Hypothalamus (tissue), 51 donors: ENCODE measurements at regions not wholly inside any gene's neighbourhood (a gene's known extent, or its start where the extent isn't known, plus 50 kb on each side); places are given as distances from the start of the nearest gene placed in this dataset.
"Not testable (repeated sequence)": the region's sequence is repeated elsewhere in the genome, so short reads cannot be mapped to it uniquely, and the experiment has no call there.

Source experiments
- DNase-seq, 51 donors: peaks; one replicate each; lab custom pipeline; 2025; lab: John Stamatoyannopoulos, UW

DNA sequence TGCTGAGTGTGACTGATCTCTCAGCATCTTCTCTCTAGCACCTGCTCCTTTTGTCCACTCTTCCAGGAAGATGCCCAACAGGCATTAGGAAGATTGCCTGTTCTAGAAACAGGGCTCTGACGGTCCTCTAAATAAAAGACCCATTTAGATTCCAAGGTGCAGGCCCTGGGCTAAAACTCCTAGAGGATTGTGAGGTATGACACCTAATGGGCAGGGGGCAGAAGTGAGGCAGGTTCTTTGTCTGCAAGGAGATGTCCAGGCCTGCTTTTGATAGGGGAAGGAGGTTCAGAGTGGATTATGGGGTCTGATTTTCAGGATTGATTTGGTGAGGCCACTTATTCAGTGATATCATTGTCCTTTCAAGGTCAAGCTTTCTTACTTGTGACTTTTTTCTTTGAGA lies 140.8 kb upstream of the TRPC7 start:
- DNase-seq, result no peak

DNA sequence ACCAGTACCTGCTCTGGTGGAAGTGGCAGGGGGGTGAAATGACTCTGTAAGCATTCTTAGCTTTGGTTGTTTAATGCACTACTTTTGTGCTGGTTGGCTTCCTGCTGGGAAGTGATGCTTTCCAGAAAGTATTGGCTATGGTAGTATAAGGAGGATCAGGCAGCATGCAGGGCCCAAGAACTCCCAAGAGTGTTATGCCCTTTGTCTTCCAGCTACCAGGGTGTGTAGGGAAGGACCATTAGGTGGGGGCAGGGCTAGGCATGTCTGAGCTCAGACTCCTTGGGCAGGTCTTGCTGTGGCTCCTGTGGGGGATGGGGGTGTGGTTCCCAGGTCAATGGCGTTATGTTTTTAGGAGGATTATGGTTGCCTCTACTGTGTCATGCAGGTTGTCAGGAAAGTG lies 135.8 kb upstream of the TRPC7 start:
- DNase-seq, result no peak

DNA sequence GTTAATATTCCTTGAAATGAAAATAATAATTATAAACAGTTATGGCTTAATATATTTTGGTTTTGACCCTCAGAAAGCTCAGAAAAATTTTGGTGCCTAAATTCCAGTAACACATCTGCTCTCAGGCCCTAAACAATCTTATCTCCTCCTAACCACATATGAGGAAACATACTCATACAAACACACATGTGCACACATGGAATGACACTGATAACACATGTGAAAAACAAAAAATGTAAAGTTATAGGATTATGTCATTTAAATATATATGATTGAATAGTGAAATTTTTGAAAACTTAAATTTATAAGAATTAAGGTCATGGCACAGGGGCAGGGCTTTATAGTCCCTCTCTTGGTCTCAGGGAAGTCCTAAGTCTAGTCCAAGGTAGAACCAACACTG lies 127.2 kb upstream of the TRPC7 start:
- no peak for DNase-seq

DNA sequence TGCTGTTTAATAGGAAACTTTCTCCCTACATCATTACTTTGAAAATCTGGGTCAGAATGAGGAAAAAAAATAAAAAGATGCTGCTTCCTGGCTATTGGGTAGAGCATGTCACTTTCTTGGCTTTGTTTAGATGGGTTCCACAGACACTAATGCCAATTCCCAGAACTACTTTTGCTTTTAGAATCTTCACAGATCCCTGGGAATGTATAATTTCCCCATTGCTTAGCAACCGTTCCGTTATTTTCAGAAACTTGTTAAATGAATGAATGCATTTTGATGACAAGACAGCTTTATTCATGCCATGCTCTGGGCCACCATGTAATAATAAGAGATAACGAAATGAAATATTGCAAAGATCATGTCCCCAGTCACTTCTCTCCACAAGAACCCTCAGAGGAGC lies 126.5 kb upstream of the TRPC7 start:
- DNase-seq, result no peak

DNA sequence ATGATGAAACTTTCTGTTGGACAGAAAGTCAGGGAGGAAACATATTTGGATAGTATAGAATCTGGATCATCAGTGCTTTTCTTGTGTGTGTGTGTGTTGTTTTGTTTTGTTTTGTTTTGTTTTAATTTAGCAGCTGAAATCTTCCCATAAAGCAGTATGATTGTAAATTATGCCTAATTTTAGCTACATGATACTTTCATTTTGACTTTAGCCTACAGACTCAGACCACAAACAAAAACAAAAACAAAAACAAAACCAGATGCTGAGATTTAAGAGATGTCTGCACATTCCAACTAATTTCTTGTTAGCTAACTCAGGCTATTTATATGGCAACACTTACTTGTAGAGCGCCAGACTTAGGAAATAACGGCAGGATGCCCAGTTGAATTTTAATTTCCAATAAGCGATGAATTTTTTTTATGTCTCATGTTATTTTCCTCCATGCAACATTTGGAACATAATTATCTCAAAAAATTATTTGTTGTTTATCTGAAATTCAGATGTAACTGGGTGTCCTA lies 119.5 kb upstream of the TRPC7 start:
- DNase-seq, result no peak

DNA sequence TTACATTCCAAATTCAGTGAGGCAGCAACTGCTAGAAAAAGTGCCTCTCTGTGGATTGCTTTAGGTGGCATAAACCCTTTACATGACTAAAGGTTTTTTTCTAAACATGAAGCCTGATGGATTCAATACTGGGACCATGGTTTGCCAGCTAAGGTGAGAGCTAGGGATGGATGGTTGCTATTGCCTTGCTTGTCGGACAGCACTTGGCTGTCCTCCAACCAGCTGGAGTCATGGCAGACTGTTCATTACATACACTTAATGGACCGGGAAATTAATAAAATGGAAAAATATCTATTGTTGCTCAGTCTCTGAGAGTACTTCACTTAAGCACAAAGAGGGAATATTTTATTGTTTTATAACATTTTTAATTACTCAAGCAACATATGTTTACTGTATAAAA lies 116.9 kb upstream of the TRPC7 start:
- DNase-seq, result no peak

DNA sequence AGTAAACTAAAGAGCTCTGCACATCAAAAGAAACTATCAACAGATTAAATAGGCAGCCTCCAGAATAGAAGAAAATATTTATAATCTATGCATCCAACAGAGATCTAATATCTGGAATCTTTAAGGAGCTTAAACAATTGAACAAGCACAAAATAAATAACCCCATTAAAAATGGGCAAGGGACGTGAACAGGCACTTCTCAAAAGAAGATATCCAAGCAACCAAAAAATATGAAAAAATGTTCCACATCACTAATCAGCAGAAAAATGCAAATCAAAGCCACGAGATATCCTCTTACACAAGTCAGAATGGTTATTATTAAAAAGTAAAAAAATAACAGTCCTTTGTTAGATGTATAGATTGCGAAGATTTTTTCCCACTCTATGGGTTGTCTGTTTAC lies 109.1 kb upstream of the TRPC7 start:
- no peak for DNase-seq

DNA sequence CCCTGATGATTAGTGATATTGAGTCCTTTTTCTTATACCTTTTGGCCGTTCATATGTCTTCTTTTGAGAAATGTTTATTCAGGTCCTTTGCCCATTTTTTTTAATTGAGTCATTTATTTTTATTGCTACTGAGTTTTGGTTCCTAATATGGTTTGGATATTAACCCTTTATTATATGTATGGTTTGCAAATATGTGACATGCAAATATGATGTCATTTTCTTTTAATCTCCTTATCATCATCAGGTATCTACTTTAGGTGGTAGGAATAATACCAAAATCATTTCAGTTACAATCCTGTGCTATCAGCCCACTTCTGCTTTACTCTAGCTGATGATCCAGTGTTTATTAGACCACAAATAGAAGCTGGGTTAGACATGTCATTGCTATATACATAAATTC lies 102.3 kb upstream of the TRPC7 start:
- DNase-seq, result no peak

DNA sequence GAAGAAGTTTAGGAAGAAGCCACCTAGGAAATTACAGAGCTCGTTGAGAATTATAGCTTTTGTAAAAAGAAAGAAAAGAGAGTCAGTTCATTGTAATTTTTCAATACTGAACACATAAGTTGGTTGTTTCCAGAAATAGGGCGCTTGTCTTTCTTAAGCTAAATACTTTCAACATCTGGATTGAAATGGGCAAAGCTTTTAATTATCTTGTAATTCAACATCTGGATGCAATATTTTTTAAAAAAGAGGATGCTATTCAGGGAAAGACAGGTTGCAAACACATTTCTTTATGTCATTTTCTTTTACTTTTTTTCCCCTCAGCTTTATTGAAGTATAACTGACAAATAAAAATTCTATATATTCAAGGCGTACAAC lies 100.7 kb upstream of the TRPC7 start:
- no peak for DNase-seq

DNA sequence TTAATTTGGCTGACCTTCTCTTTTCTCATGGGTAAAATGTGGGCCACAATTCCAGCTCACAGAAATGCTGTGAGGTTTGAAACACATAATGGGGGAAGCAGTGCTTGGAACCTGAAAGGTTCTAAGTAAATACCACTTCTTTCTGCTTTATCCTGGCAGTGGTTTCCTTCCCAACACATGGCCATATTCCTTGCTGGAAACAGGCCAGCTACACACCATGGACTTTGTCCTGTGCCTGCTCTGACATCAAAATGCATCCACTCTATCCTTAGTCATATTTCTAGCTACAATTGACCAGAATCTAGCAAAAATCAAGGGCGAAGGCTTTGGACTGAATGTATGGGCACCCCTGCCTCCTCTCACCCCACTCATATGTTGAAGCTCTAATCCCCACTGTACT lies 93.1 kb upstream of the TRPC7 start:
- DNase-seq, result no peak

DNA sequence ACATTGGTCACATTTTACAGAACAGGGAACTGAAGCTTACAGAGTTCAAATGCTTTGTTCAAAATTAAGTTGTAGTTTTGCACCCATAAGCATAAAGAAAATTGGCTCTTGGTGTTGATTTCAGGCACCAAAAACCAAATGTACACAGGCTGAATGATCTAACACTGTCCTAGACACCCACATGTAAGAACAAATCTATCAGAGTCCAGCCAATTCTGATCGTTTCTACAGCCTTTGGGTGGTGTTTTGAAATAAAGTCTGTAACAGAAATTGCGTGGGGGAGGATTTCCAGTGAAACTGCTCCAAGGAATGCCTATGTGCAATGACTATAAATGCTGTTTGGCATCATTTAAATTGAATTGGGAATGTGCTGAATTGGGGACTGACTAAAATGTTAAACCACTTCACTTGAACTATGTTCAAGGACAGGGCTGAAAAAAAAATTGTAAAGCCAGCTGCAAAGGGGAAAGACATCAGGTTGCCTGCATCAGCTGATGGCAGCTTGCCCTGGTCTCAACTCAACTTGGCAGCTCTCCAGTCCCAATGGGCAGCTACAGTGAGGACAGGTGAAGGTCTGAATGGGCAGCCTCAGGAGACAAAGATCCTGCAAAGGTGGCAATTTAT lies 92.2 kb upstream of the TRPC7 start:
- DNase-seq, result peak in 32 of 51 donors; percentile 1 to 56 (median 22)

DNA sequence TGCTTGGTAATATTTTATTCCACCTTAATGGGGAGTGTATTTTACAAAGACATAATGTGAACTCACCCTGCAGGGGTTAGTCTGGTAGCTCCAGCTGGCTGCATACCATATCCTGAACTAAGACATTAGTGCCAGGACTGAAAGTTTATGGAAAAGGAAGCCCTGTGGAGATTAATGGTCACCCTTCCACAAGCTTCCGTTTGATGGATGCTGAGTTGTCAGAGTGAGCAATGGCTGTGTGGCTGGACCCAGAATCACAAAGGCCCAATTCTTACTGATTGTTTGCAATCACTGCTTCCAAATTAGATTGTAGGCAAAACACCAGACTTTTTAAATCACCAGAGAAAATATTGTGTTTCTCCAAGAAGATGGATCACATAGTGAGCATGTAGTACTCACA lies 90.1 kb upstream of the TRPC7 start:
- DNase-seq, result no peak

DNA sequence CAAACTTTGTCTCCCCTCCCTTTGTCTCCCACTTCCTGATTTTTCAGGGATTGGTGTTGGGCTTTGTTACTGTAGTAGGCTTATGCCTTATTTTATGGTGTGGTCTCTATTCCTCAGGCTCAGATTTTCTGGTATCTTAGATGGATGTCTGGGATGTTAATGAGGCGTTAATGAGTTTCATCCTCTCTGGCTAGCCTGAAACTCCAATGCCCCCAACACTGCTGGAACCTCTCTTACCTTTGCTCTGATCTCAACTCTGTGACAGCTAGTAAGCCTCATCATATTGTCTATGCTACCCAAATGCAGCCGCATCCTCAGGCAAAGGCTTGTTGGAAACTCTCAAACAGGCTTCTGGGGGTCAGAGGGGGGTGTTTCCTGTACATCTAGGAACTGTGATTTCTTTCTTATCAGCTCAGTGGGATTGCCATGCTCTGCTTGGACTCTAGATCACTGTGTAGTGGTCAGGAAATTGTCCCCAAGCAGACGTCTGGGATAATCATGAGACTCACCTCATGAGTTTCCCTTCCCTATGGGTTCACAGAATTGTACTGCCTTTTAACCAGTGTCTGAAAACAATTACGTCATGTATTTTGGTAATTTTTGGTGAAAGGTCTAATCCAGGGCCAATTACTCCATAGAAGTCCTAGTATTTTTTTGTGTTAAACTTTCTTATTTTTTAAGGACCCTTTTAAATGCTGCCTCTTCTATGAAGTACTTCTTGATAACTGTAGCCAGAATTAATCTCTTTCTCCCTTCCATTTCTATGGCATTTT lies 88.8 kb upstream of the TRPC7 start:
- no peak for DNase-seq

DNA sequence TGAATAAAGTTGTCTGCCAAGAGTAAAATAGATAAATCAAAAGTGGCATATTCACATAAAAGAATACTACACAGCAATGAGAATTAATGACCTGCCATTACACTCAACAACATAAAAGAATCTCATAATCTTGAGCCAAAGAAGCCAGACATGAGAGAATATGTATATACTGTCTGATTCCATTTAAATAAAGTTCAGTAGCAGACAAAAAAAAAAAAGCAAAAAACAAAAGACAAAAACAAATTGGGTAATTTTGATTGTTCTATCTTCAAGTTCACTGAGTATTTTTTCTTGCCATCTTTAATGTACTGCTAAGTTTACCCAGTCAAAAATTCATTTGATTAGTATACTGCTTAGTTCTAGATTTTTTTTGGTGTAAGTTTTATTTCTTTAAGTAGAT lies 87.9 kb upstream of the TRPC7 start:
- DNase-seq, result no peak

DNA sequence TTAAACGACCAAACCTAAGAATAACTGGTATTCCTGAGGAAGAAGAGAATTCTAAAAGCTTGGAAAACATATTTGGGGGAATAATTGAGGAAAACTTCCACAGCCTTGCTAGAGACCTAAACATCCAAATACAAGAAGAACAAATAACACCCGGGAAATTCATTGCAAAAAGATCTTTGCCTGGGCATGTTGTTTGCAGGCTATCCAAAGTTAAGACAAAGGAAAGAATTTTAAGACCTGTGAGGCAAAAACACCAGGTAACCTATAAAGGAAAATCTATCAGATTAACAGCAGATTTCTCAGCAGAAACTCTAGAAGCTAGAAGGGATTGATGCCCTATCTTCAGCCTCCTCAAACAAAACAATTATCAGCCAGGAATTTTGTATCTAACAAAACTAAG lies 82.2 kb upstream of the TRPC7 start:
- DNase-seq, result not testable (repeated sequence)

DNA sequence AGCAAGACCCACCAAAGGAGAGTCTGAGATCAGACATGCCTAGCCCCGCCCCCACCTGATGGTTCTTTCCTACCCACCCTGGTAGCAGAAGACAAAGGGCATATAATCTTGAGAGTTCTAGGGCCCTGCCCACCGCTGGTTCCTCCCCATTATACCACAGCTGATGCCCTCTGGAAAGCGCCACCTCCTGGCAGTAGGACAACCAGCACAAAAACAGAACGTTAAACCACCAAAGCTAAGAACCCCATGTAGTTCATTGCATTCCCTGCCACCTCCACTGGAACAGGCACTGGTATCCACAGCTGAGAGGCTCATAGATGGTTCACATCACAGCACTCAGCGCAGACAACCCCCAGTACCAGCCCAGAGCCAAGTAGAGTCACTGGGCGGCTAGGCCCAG lies 81.2 kb upstream of the TRPC7 start:
- DNase-seq, result no peak

DNA sequence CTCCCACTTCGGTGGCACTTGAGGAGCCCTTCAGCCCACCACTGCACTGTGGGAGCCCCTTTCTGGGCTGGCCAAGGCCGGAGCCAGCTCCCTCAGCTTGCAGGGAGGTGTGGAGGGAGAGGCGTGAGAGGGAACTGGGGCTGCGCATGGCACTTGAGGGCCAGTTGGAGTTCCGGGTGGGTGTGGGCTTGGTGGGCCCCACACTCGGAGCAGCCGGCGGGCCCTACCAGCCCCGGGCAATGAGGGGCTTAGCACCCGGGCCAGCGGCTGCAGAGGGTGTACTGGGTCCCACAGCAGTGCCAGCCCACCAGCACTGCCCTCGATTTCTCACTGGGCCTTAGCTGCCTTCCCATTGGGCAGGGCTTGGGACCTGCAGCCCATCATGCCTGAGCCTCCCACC lies 78.8 kb upstream of the TRPC7 start:
- DNase-seq, result not testable (repeated sequence)

DNA sequence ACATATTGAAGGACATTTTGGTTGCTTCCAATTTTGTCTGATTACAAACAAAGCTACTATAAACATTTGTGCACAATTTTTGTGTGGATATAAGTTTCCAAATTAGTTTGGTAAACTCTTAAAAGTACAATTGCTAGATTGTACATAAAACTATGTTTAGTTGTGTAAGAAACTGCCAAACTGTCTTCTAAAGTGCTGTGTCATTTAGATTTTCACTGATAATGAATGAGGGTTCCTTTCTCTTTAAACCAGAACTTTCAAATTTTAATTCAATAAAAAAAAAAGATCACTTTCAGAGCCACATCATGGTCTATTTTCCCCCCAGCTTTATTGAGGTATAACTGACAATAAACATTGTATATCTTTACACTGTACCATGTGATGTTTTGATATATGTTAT lies 74.0 kb upstream of the TRPC7 start:
- DNase-seq, result no peak

DNA sequence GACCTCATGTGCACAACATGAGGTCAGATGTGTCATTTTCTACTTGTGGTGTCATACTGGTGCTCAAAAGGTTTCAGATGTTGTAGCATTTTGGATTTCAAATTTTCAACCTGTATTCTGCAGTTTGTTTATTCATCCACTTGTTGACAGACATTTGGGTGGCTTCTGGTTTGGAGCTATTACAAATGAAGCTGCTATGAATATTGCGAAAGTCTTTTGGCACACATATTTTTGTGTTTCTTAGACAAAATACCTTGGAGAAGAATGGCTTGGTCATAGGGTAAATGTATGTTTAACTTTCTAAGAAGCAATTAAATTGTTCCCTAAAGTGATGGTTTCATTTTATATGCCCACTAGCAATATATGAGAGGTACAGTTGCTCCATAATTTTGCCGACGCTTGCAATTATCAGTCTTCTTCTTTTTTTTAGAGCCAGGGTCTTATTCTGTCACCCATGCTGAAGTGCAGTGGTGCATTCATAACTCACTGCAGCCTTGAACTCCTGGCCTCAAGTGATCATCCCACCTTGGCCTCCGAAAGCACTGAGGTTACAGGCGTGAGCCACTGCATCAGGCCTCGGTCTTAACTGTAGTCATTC lies 70.7 kb upstream of the TRPC7 start:
- no peak for DNase-seq

DNA sequence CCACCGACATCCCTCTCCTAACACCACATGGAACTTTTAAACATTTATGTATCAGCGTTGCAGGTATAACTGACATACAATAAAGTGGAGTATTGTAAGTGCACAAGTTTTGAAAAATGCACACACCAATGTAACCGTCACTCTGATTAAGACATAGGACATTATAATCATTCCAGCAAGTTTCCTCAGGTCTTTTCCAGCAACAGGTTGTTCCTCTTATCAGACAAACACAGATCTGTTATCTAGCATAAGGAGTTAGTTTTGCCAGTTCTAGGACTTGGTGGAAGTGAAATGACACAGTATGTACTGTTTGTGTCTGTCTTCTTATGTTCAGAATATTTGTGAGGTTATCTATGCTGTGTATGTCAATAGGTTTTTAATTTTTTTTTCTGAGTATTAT lies 69.5 kb upstream of the TRPC7 start:
- no peak for DNase-seq

DNA sequence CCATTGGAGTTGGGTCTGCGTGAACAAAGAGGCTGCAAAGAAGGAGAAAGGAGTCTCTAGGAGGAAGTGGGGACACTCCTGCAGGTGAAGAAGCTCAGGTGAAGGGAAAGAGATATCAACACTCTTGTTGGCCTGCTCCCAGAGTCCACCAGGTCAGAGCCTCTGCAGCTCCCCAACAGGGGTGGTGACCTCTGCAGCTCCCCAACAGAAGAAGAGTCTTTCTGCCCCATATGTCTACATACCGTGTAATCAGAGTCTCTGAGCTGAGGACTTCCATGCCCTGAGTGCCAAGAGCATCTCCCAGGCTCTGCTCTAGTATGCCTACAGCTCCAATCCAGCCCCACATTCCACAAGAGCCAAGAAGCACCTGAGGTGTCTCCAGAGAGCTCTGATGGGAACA lies 67.4 kb upstream of the TRPC7 start:
- no peak for DNase-seq

DNA sequence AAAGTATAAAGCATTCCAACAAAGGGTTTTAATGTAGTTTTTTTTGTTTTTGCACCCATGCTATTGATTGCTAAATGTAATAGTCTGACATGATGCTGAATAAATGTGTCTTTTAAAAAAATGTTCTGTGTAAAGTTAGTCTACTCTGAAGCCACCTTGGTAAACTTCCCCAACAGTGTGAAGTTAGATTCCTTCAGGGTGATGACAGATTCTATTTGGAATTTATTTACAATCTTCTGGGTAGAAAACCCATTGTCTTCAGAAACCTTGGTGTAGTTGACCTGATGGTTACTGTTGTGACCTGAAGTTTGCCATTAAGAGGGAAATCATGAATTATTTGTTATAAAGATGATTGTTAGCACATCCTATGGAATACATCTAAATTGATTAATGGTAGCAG lies 64.7 kb upstream of the TRPC7 start:
- DNase-seq, result no peak
